ENCODE measurements at regions not wholly inside any gene's neighbourhood (a gene's known extent, or its start where the extent isn't known, plus 50 kb on each side); places are given as distances from the start of the nearest gene placed in this dataset.
"Not testable (repeated sequence)": the region's sequence is repeated elsewhere in the genome, so short reads cannot be mapped to it uniquely, and the experiment has no call there.

DNA sequence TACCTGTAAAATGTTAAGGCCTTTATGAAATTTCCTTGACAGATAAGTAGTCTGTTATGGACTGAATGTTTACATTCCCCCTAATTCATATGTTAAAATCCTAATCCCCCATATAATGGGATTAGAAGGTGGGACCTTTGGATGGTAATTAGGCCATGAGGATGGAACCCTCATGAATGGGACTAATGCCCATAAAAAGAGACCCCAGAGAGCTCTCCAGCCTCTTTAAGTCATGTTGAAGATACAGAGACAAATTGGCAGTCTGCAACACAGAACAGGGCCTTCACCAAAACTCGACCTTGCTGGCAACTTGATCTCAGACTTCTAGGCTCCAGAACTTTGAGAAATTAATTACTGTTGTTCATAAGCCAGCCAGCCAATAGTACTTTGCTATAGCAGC lies 1344.5 kb upstream of the PCDH7 start:
- intact Hi-C loops (cut with DNase I; ENCODE audit: low total_unique reads) = no loop called here

GRCh38 chr4:29378237-29378636 lies 1341.9 kb upstream of the PCDH7 start:
- intact Hi-C loops (cut with DNase I; ENCODE audit: low total_unique reads); H3K36me3 ChIP-seq: not testable (repeated sequence)

More for the DNA sequence above, 1344.5 kb upstream of the PCDH7 start:
- Histone ChIP-seq H3K27ac (no peak overlapping the region), H3K4me1 (no peaks in the 10 kb centered on the region), H3K27me3 (no peaks in the 10 kb centered on the region), H3K9me3 (no peaks in the 10 kb centered on the region), H3K4me3 (no peak overlapping the region), H3K36me3 (no peaks in the 10 kb centered on the region)
- TF ChIP-seq, protein P1, sequence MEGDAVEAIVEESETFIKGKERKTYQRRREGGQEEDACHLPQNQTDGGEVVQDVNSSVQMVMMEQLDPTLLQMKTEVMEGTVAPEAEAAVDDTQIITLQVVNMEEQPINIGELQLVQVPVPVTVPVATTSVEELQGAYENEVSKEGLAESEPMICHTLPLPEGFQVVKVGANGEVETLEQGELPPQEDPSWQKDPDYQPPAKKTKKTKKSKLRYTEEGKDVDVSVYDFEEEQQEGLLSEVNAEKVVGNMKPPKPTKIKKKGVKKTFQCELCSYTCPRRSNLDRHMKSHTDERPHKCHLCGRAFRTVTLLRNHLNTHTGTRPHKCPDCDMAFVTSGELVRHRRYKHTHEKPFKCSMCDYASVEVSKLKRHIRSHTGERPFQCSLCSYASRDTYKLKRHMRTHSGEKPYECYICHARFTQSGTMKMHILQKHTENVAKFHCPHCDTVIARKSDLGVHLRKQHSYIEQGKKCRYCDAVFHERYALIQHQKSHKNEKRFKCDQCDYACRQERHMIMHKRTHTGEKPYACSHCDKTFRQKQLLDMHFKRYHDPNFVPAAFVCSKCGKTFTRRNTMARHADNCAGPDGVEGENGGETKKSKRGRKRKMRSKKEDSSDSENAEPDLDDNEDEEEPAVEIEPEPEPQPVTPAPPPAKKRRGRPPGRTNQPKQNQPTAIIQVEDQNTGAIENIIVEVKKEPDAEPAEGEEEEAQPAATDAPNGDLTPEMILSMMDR (IDR thresholded peaks at IDR 0.05) = no peak
- TF ChIP-seq POLR2AphosphoS5 (IDR thresholded peaks at IDR 0.05) = no peak
- no peak for TF ChIP-seq POLR2A (IDR thresholded peaks at IDR 0.05)
- no peak for DNase-seq (ENCODE audit: low spot score in 2 of 2)

GRCh38 chr4:29390921-29391320 lies 1329.2 kb upstream of the PCDH7 start:
- Histone ChIP-seq H3K27me3 (no peaks in the 10 kb centered on the region), H3K36me3 (no peaks in the 10 kb centered on the region), H3K4me1 (no peaks in the 10 kb centered on the region), H3K9me3 (no peaks in the 10 kb centered on the region), H3K4me3 (no peak overlapping the region), H3K27ac (no peak overlapping the region)
- no peak for DNase-seq (ENCODE audit: low spot score in 2 of 2)
- intact Hi-C loops (cut with DNase I; ENCODE audit: low total_unique reads) = no loop called here
- TF ChIP-seq, protein P1 (IDR thresholded peaks at IDR 0.05) = no peak
- no peak for TF ChIP-seq POLR2AphosphoS5 (IDR thresholded peaks at IDR 0.05)
- no peak for TF ChIP-seq POLR2A (IDR thresholded peaks at IDR 0.05)

More at GRCh38 chr4:29378237-29378636, 1341.9 kb upstream of the PCDH7 start:
- not testable (repeated sequence) for H3K4me1 ChIP-seq; H3K9me3 ChIP-seq; H3K4me3 ChIP-seq; H3K27ac ChIP-seq; DNase-seq (ENCODE audit: low spot score in 2 of 2); H3K27me3 ChIP-seq

GRCh38 chr4:29405116-29405515 lies 1315.1 kb upstream of the PCDH7 start:
- intact Hi-C loops (cut with DNase I; ENCODE audit: low total_unique reads) = no loop called here
- Histone ChIP-seq H3K36me3 (no peaks in the 10 kb centered on the region), H3K27ac (no peak overlapping the region), H3K4me1 (no peaks in the 10 kb centered on the region), H3K9me3 (no peaks in the 10 kb centered on the region), H3K27me3 (no peaks in the 10 kb centered on the region), H3K4me3 (no peak overlapping the region)
- TF ChIP-seq POLR2A (IDR thresholded peaks at IDR 0.05) (no peak), POLR2AphosphoS5 (IDR thresholded peaks at IDR 0.05) (no peak)
- TF ChIP-seq, protein P1 (IDR thresholded peaks at IDR 0.05) = no peak
- no peak for DNase-seq (ENCODE audit: low spot score in 2 of 2)

GRCh38 chr4:29415771-29416170 lies 1304.4 kb upstream of the PCDH7 start:
- no peaks in the 10 kb centered on the region for H3K4me1 ChIP-seq
- TF ChIP-seq POLR2A (IDR thresholded peaks at IDR 0.05) = no peak
- TF ChIP-seq, protein P1 (IDR thresholded peaks at IDR 0.05) = no peak
- no peak for TF ChIP-seq POLR2AphosphoS5 (IDR thresholded peaks at IDR 0.05)
- no peaks in the 10 kb centered on the region for H3K36me3 ChIP-seq
- intact Hi-C loops (cut with DNase I; ENCODE audit: low total_unique reads) = no loop called here
- H3K4me3 ChIP-seq = no peak overlapping the region
- H3K9me3 ChIP-seq = no peaks in the 10 kb centered on the region
- H3K27me3 ChIP-seq = no peaks in the 10 kb centered on the region
- H3K27ac ChIP-seq = no peak overlapping the region
- no peak for DNase-seq (ENCODE audit: low spot score in 2 of 2)
